ENCODE measurements at regions not wholly inside any gene's neighbourhood (a gene's known extent, or its start where the extent isn't known, plus 50 kb on each side); places are given as distances from the start of the nearest gene placed in this dataset.

GRCh38 chr7:12873571-12873970 lies 186.1 kb downstream of the ARL4A start:
- DNase-seq (ENCODE audit: low read depth), result no peak
- Histone ChIP-seq H3K27me3 (ENCODE audit: control insufficient read depth, insufficient read depth, low read length) (no peaks in the 10 kb centered on the region), H3K4me3 (ENCODE audit: low read depth, low read length) (no peak overlapping the region), H3K36me3 (ENCODE audit: control insufficient read depth, insufficient read depth, low read length) (no peaks in the 10 kb centered on the region)
- TF ChIP-seq CTCF (IDR thresholded peaks at IDR 0.05; ENCODE audit: insufficient read depth, low read length, poor library complexity, severe bottlenecking), result no peak

- Histone ChIP-seq H3K27me3 (ENCODE audit: control insufficient read depth, insufficient read depth, low read length) (no peaks in the 10 kb centered on the region), H3K4me3 (ENCODE audit: low read depth, low read length) (no peak overlapping the region), H3K36me3 (ENCODE audit: control insufficient read depth, insufficient read depth, low read length) (no peaks in the 10 kb centered on the region)
- no peak for DNase-seq (ENCODE audit: low read depth)
- no peak for TF ChIP-seq CTCF (IDR thresholded peaks at IDR 0.05; ENCODE audit: insufficient read depth, low read length, poor library complexity, severe bottlenecking)
Observed at GRCh38 chr7:12879139-12879538, 191.7 kb downstream of the ARL4A start.

GRCh38 chr7:12881712-12882111 lies 194.3 kb downstream of the ARL4A start:
- Histone ChIP-seq H3K36me3 (ENCODE audit: control insufficient read depth, insufficient read depth, low read length) (no peaks in the 10 kb centered on the region), H3K27me3 (ENCODE audit: control insufficient read depth, insufficient read depth, low read length) (no peaks in the 10 kb centered on the region), H3K4me3 (ENCODE audit: low read depth, low read length) (no peak overlapping the region)
- TF ChIP-seq CTCF (IDR thresholded peaks at IDR 0.05; ENCODE audit: insufficient read depth, low read length, poor library complexity, severe bottlenecking), result no peak
- no peak for DNase-seq (ENCODE audit: low read depth)

GRCh38 chr7:12882710-12883109 lies 195.3 kb downstream of the ARL4A start:
- TF ChIP-seq CTCF (IDR thresholded peaks at IDR 0.05; ENCODE audit: insufficient read depth, low read length, poor library complexity, severe bottlenecking), result no peak
- Histone ChIP-seq H3K27me3 (ENCODE audit: control insufficient read depth, insufficient read depth, low read length) (no peaks in the 10 kb centered on the region), H3K36me3 (ENCODE audit: control insufficient read depth, insufficient read depth, low read length) (no peaks in the 10 kb centered on the region), H3K4me3 (ENCODE audit: low read depth, low read length) (no peak overlapping the region)
- DNase-seq (ENCODE audit: low read depth), result no peak

- no peak for TF ChIP-seq CTCF (IDR thresholded peaks at IDR 0.05; ENCODE audit: insufficient read depth, low read length, poor library complexity, severe bottlenecking)
- Histone ChIP-seq H3K4me3 (ENCODE audit: low read depth, low read length) (no peak overlapping the region), H3K27me3 (ENCODE audit: control insufficient read depth, insufficient read depth, low read length) (no peaks in the 10 kb centered on the region), H3K36me3 (ENCODE audit: control insufficient read depth, insufficient read depth, low read length) (no peaks in the 10 kb centered on the region)
- DNase-seq (ENCODE audit: low read depth), result no peak
Observed at GRCh38 chr7:12884033-12884432, 196.6 kb downstream of the ARL4A start.

GRCh38 chr7:12884856-12885440 lies 197.5 kb downstream of the ARL4A start:
- no peak for TF ChIP-seq CTCF (IDR thresholded peaks at IDR 0.05; ENCODE audit: insufficient read depth, low read length, poor library complexity, severe bottlenecking)
- peak; percentile 12 for DNase-seq (ENCODE audit: low read depth)
- Histone ChIP-seq H3K27me3 (ENCODE audit: control insufficient read depth, insufficient read depth, low read length) (no peaks in the 10 kb centered on the region), H3K36me3 (ENCODE audit: control insufficient read depth, insufficient read depth, low read length) (no peaks in the 10 kb centered on the region), H3K4me3 (ENCODE audit: low read depth, low read length) (no peak overlapping the region)
